DMS53 treated with DMSO at 0.1 percent for 48 hours (cell line): ENCODE measurements at regions not wholly inside any gene's neighbourhood (a gene's known extent, or its start where the extent isn't known, plus 50 kb on each side); places are given as distances from the start of the nearest gene placed in this dataset.

Source experiments
- DNase-seq: peaks from one replicate; lab custom pipeline; 2025; ENCODE audit not compliant: unreplicated experiment; lab: John Stamatoyannopoulos, UW

DNA sequence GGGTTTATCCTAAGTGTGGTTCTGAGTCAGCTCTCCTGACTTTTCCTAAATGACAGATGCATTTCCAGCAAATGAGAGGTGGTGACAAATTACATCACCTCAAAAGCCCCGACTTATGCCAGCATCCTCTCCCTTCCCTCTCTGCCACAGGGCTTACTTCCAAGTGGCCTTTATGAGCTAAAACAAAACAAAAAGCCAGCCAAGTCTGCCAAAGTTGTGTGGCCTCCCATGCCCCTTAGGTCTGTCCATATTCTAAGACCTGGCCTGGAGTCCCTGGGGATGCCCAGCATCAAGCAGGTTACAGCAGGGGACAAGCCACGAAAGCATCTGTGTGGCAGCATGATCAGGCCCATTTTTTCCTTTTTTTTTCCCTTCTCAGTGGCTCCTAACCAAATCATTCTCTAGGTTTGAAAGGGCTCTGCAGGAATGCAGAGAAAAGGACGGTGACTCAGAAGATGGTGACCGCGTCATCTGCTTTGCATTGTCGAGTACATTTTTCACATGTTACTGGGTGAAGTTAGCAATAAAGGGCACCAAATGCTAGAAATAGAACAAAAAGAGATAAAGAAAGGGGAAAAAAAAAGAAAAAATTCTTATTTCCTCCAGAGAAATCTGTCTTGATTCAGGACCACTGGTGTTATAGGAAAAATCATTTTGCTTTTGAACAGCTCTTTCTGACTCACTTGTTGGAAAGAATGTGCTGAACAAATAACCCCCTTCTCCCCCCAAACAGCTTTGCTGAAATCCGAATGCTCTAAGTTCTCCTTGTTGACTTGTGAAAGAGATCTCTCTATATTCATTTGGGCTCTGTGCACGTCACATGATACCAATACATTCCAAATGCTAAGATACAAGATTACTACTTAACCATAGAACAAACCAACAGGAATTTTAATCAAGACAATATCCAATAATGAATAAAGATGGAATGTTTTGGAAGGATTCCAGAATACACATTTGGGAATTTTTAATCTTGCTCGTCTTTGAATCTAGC is 178.7 kb downstream of the EN1 start:
- DNase-seq, result no peak

DNA sequence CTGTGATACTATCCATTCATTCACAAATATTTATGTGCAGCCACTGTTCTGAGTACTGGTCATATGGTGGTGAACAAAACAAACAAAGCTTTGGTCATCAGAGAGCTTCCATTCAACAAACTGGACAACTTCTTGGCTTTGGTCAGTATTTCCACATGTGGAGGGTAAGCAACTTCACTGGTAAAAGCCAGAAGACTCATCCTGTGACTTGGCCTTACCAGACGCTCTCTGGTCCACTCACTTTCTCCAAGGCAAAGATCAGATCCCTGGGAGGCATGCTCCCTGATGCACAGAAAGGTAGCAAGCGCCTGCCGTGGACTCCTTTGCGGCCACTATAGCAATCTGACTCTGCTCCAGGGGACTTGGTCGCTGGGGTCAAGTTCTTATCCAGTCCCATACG is 179.5 kb downstream of the EN1 start:
- DNase-seq, result no peak

DNA sequence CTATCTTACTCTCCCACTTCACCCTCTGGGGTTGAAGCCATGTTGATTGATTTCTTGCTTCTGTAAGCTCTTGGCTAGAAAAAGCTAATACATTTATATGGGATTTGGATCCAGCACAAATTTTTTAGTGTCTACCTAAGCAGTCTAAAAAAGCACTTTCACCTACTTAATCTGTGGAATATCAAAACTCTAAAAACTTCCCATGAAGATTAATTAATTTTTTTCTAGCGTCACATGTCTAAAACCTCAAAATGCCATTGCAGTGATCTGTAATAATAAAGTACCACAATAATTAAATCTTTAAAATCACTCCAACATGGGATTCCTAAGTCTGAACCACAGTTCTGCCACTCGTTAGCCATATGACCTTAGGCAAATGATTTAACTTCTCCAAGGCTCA is 180.1 kb downstream of the EN1 start:
- no peak for DNase-seq

DNA sequence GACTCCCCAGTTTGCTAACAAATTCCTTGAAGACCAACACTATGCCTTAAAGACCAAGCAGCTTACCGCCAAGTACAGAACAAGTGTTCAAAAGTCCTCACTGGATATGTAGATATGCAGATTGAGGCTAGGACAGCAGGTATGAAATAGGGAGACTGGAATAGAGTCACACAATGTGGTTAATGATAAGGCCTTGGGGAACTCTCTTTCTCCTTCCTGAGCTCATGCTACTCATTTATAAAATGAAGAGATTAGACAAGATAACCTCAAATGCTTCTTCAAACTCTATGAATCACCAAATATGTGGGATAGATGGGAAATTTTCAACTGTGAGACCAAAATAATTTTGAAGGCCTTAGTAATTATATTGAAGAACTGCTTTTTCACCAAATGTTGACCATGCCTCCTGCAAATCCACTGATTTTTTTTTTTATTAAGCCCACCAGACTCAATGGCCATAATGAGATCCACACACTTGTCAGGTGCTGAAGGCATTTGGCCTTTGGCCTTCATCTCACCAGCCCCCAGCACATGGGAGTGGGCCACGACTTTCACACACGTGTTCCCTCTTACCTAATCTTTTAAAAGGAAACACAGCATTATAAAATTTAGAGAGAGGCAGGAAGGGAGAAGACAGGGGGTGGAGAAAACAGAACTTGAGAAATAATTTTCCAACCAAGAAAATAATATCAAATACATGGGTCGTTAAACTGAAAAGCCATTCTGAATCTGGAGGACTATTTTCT is 181.5 kb downstream of the EN1 start:
- DNase-seq, result no peak

DNA sequence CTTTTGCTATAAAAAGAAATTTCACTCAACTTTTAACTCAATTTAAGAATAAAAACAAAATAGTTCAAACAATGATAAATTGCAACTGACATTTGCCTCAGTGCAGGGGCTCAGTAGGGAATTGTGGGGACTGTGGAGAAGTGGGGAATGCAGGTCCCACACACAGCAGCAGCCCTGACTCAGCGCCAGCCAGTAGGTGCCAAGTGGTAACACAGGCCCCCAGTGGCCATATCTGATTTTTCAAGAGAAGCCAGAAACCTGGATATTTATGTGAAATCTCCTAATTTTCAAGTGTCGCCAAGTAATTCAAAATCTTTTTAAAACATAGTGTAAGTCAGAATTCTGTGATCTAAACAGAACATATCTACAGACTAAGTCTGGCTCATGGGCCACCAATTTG is 186.3 kb downstream of the EN1 start:
- no peak for DNase-seq

DNA sequence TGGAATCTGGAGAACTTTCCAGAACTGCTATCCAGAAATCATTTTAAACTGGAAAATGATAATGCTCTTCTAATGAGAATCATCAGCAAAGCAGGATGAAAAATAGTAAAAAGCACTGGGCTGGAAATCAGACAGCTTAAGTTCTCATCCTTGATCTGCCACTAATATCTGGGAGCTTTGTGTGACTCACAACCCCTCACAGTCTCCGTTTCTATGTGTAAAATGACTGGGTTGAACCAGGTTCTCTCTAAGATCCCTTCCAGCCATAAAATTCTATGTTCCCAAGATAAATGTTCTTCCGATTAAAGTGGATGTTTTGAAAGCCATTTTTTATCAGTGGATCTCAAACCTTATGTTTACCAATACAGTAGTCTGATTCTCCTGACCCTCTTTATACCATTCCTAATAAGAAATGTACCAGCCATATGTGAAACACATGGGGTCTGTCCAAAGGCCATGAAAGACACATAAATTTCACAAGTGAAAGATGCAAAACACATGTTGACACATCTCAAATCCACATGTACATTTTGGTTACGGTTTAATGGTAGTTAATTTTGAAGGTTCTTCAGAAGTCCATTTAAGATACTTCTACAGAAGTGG is 188.8 kb downstream of the EN1 start:
- no peak for DNase-seq

DNA sequence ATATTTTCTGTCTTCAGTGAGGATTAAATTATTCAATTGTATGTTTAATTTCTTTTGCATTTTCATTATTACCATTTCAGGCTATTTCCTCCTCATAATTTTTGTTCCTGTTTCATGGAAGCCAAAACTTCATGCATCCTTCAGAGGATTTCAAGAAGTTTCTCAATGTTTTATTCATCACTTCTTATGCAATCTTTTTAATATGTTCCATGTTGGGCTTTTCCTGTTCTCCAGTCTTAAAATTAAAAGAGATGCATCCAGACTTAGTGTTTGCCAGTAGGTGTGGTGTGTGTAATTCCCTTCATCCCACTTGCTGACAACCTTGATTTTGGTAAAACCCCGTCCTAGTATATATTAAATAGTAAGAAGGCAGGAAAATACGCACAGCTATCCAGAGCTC is 190.0 kb downstream of the EN1 start:
- DNase-seq, result no peak

DNA sequence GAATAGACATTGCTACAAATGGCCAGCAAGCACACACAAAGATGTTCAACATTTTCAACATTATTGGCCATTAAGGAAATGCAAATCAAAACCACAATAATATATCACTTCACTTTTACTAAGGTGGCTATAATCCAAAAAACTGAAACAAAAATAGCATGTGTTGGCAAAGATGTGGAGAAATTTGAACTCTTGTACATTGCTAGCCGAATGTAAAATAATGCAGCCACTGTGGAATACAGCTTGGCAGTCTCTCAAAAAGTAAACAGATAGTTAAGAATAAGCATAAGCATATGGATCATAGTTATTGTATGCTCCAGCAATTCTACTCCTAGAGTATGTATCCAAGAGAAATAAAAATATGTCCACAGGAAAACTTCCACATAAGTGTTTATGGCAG is 192.5 kb downstream of the EN1 start:
- DNase-seq, result no peak

DNA sequence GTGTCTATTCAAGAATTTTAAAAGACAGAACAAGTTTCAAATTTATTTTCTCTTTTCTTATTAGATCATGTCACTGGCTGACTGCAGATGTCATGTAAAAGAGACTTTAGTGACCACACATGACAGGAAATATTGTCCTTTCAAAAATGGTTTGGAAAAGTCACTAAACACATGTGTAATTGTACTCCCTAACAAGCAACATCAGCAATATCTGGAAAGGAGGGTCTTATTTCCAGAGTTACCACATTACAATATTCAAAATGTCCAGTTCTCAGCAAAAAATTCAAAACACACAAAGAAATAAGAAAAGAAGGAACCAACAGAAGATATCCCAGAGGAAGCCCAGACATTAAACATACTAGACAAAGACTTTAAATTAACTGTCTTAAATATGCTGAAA is 197.1 kb downstream of the EN1 start:
- no peak for DNase-seq

DNA sequence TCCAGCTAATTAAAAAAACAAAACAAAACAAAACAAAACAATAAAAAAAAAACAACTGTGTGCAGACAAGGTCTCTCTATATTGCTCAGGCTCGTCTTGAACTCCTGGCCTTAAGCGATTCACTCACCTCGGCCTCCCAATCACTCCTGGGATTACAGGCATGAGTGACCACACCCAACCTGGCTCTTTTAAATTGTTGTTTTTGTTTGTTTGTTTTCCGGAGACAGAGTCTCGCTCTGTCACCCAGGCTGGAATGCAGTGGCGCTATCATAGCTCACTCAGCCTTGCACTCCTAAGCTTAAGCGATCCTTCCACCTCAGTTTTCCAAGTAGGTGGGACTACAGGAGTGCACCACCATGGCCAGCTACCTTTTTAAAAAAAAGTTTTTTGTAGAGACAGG is 201.6 kb downstream of the EN1 start:
- no peak for DNase-seq

DNA sequence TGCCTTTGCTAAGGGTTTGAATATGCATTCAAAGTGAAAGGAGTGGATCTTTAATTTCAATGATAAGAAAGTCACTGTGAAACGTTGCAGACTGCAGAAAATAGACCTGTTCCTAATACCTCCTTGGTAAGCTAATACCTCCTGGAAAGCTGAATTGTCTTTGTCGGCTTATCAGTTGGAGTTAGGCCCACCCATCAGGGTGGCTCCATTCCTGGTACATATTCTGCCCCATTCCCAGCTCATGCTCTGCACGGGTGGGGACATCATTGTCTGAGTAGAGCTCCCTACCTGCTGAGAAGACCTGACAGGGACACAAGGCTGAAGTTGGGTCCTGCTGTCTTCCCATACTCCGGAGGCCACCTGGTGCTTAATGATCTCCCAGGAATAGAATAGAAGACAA is 203.3 kb downstream of the EN1 start:
- no peak for DNase-seq

DNA sequence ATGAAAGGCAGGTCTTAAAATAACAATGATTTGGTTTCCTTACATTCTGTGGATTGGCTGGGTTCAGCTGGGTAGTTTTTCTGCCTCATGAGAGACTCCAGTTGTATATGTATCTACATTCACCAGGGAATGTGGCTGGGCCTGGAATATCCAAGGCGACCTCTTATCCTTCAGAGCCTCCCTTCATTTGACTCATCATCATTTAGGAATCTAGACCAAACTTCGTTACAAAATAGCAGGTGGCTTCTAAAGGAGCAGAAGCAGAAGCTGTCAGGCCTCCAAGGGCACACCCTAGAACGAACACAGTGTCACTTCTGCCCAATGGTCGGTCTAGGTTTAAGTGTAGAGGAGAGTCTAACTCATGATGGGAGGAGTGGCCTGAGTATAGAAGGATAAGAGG is 204.2 kb downstream of the EN1 start:
- no peak for DNase-seq

DNA sequence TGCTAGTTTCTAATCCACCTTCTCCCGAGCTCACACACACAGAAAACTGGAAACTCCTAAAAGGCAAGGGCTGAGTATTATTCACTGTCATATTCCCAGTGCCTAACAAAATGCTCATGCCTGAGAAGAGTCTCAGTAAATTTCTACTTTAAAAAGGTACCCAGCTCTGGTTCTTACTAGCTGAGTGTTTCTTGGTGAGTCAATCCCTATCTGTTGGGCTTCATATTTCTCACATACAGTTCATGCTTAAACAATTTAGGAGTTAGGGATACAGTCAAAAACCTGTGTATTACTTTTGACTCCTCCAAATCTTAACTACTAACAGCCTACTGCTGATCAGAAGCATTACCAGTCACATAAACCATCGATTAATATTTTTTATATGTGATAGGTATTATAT is 204.9 kb downstream of the EN1 start:
- DNase-seq, result no peak

DNA sequence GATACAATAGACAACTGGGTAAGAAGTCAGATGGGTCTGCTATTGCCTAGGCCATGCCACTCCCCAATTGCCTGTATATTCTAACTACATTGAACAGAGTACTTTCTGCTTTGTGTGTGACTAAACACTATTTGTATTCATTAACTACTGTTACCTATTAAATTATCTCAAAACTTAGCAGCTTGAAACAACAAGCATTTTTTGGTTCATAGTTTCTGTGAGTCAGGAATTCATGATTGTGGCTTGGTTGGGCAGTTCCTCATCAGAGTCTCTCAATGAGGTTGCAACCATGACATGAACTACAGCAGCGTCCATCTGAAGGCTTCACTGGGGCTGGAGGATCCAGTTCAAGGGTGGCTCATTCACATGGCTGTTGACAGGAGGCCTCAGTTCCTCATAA is 205.7 kb downstream of the EN1 start:
- DNase-seq, result no peak

DNA sequence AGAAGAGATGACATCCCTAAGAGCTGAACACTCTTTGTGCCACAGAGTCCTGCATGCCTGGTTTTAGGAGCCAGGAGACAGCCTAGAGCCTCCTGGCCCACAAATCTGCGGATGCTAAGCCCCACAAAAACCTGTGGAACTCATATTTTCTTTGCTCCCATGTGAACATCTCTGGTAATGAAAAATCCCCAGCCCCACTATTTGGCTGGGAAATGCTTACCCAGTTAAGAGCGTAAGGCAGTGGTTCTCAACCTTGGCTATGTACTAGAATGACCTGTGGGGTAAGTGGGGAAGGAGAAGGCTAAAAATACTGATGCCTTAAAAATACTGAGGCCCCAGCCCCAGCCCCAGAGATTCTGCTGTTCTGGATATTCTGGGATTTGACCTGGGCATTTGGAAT is 208.1 kb downstream of the EN1 start:
- no peak for DNase-seq

DNA sequence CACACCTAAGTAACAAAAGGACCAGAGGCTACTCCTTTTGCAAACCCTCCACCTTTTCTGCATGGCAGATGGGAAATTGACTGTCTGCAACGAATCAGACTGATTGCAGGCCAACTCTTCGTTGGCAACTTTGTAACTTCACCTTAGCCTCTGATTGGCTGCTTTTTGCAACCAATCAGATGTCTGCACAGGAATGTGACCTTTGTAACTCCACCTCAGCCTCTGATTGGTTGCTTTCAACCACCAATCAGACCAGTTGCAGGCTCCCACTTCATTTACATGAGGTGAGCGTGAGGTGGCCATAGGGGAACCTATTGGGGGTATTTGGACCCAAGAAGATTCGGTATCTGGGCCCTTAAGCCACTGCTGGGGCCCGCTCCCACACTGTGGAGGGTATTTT is 209.0 kb downstream of the EN1 start:
- DNase-seq, result no peak

DNA sequence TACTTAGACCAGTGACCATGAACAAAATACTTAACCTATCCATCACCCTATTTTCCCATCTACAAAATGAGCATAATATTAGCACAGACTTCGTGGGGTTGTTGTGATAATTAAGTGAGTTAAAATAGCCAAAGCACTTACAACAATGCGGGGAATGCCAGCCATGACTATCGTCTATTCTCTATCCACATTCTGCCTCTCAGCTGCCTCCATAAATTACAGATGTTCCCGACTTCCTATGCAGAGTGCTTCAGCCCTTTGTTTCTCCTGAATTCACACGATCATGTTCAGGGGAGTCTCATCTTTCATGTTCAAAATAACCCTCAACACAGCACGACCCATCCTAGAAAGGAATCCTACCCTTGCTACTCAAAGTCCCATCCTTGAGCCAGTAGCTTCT is 211.6 kb downstream of the EN1 start:
- DNase-seq, result no peak

DNA sequence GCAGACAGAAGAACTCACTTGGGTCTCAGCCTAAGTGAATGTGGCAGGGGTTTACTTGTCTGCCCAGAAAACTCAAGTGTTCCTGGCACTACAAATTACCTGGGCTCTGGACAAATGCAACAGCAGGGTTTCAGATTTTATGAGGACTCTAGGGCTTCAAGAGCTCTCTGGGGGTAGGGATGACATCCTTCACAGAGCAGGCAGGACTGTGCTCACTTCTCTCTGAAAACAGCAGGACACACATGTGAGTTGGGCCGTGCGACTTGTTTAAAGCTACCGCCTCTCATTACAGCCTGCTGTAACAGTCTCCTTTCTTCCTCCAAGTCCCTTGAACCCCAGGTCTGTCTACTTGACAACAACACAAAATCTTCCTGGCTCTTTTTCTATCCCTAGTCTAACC is 212.6 kb downstream of the EN1 start:
- no peak for DNase-seq

DNA sequence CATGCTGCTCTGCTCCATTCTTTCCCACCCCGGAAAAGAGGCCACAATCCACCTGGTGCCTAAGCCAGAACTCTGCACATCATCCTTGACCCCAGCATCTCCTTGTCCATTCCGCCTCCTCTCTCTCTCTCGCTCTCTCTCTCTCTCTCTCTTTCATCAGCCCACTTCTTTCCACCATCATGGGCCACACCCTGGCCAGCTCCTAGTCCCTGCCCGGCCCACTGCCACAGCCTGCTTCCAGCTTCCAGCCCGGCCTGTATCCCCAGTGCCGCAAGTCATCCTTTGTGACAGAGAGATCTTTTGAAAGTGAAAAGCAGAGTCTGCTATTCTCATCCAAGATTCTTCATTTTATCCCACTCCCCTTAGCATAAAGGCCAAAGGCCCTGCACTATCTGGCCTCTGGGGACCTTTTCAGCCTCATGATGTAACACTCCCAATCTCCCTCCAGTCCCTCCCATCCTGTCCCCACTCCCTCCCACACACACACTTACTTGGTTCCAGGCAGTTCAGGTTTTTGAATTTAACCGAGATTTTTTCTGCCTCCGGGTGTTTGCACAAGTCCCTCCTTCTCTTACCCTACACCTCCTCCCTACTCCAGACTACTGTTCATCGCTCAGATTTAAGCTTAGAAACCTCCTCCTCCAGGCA is 214.0 kb downstream of the EN1 start:
- no peak for DNase-seq

DNA sequence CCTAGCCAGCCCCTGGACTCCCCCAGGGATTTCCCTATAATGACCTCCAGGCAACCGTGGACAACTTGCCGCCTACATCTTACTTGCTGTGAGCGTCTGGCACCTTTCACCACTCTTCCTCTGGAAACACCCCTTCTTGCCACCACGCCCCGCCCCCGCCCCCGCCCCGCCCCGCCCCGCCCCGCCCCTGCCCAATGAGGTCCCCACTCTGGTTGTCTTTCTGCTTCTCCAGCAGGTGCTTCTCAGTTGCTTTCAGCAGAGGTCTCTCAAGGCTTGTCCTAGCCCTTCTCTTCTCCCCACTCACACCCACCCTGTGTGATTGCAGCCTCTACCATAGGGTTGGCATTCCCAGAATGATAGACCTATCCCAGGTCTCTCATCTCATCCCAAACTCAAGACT is 214.5 kb downstream of the EN1 start:
- no peak for DNase-seq

DNA sequence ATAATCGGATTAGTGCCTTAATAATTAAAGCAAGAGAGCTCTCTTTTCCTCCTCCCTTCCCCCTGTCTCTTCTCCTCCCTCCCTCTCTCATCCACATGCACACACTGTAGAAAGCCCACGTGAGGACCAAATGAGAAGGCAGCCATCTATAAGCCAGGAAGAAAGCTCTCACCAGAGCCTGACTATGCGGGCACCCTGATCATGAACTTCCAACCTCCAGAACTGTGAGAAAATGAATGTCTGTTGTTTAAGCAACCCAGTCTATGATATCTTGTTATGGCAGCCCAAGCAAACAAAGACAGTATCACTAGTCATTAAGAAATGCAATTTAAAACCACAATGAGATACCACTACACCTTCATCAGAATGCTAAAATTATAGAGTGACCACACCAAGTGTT is 220.3 kb downstream of the EN1 start:
- no peak for DNase-seq

DNA sequence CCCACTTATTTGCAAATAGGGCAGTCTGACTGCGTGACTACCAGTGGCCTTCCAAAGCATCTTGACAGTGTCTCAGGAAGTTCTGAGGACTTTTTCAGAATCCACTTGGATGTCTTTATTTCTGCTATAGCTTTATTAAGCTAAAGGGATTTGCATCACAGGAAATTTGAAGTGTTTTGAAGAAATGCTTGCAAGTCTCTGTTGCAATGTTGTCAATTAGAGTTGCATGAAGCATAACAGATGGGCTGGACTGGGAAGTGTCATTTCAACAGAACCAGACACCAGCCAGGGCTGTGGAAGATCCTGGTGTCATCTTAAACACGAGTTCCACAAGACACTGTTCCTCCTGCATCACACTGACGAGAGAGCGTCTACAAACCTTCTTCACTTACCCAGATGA is 224.5 kb downstream of the EN1 start:
- DNase-seq, result no peak
